Mesothelial cell of epicardium (in vitro differentiated cells): ENCODE measurements at regions not wholly inside any gene's neighbourhood (a gene's known extent, or its start where the extent isn't known, plus 50 kb on each side); places are given as distances from the start of the nearest gene placed in this dataset.

Experiments
- DNase-seq, 2 experiments: peaks; one replicate each; pipeline ENCODE4 v3.0.0; 2021; ENCODE audit warnings: low spot score in 2 of 2; ENCODE audit not compliant: unreplicated experiment in 2 of 2
- H3K27ac Mint-ChIP-seq: 2 replicates; pipeline ENCODE4 v1.8.0; 2021; ENCODE audit warnings: mixed read lengths
- H3K27me3 Mint-ChIP-seq: 2 replicates; pipeline ENCODE4 v1.8.0; 2021; ENCODE audit warnings: low read depth, mixed read lengths
- H3K36me3 Mint-ChIP-seq: 2 replicates; pipeline ENCODE4 v1.8.0; 2021; ENCODE audit warnings: mixed read lengths
- H3K4me1 Mint-ChIP-seq: 2 replicates; pipeline ENCODE4 v1.8.0; 2021; ENCODE audit warnings: mixed read lengths
- H3K4me3 Mint-ChIP-seq: 2 replicates; pipeline ENCODE4 v1.8.0; 2021; ENCODE audit warnings: mild to moderate bottlenecking, moderate library complexity, mixed read lengths
- H3K9me3 Mint-ChIP-seq: 2 replicates; pipeline ENCODE4 v1.8.0; 2021; ENCODE audit warnings: mixed read lengths
- TF ChIP-seq, protein P1 (sequence below): fragments of 200-600 bp; sonication (generic); IDR thresholded peaks from one replicate; pipeline ENCODE4 v1.5.0; 2021; ENCODE audit warnings: antibody characterized with exemption; ENCODE audit not compliant: unreplicated experiment

DNA sequence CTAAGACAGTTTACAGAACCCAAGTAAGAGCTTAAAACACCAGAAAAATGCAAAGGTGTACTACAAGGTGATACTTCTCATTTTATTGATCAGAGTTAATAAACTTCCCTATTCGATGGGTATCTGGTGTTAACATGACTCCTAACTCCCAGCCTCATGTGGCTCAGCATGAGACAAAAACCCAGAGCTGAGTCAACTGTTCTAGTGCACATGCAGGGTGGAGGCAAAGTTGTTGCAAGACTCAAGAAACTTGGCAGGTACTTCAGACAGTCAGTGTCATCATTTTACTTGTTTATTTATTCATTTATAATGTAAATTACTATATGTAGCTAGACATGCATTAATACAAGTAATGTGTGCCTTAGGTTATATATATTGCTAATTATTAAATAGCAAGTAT lies 216.6 kb upstream of the DSEL start:
- H3K4me1 Mint-ChIP-seq: no peaks in the 10 kb centered on the region
- H3K36me3 Mint-ChIP-seq: no peaks in the 10 kb centered on the region
- no peak overlapping the region for H3K4me3 Mint-ChIP-seq
- H3K27me3 Mint-ChIP-seq: no peaks in the 10 kb centered on the region
- TF ChIP-seq, protein P1, sequence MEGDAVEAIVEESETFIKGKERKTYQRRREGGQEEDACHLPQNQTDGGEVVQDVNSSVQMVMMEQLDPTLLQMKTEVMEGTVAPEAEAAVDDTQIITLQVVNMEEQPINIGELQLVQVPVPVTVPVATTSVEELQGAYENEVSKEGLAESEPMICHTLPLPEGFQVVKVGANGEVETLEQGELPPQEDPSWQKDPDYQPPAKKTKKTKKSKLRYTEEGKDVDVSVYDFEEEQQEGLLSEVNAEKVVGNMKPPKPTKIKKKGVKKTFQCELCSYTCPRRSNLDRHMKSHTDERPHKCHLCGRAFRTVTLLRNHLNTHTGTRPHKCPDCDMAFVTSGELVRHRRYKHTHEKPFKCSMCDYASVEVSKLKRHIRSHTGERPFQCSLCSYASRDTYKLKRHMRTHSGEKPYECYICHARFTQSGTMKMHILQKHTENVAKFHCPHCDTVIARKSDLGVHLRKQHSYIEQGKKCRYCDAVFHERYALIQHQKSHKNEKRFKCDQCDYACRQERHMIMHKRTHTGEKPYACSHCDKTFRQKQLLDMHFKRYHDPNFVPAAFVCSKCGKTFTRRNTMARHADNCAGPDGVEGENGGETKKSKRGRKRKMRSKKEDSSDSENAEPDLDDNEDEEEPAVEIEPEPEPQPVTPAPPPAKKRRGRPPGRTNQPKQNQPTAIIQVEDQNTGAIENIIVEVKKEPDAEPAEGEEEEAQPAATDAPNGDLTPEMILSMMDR: no peak
- no peaks in the 10 kb centered on the region for H3K9me3 Mint-ChIP-seq
- H3K27ac Mint-ChIP-seq: no peak overlapping the region
- no peak for DNase-seq

DNA sequence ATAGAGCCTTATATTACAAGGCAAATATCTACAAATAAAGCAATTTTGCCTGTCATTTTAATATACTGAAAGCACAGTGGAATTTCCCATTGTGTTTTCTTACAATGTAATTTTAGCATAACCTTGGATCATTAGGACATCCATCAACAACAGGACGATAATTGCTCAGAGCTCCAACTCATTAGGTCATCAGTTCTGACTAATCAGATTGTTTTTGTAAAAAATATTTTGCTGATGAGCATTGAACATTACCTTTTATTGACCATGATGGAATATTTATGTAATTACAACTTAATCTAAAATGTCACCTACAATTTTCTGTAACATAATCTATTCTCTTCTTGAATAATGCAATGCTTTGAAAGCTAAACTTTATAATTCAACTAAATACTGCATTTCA lies 215.3 kb upstream of the DSEL start:
- Mint-ChIP-seq H3K36me3 (no peaks in the 10 kb centered on the region), H3K4me3 (no peak overlapping the region), H3K27me3 (no peaks in the 10 kb centered on the region), H3K4me1 (no peaks in the 10 kb centered on the region), H3K27ac (no peak overlapping the region), H3K9me3 (no peaks in the 10 kb centered on the region)
- no peak for DNase-seq
- TF ChIP-seq, protein P1: no peak

DNA sequence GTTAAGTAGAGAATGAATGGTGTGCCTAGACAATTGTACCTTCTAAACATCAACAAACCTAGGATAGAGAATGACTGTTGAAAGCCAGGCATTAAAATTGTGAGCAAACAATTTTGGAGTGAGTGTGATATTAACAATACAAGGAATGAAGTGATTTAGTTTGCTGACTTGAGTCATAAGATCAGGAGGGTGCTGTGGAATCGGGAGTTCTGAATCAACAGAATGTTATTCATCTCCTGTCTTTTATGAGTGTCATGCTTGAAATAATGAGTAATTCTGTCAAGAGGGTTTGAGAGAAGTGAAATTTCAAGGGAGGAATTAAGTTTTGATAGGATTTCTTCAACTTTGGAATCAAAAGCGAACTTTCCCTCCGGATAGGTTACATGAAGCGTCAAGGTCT lies 214.4 kb upstream of the DSEL start:
- Mint-ChIP-seq H3K27ac (no peak overlapping the region), H3K4me1 (no peaks in the 10 kb centered on the region), H3K36me3 (no peaks in the 10 kb centered on the region)

DNA sequence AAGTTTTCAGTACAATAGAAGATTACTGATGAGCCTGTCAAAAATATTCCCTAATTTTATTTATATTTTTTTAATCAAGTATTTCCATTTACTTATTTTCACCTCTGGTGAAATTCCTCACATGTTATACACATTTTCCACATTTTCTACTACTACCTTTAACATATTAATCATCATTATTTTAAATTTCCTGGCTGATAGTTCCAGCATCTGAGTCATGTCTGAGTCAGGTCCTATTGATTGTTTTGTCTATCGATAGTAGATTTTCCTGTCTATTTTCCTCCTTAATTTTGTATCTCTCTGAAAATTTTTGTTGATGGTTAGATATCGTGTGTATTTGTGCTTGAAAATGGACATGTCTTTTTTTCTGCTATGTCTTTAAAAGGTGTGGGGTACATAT lies 211.8 kb upstream of the DSEL start:
- Mint-ChIP-seq H3K9me3 (peaks cover 5% of the 10 kb centered on the region), H3K27me3 (no peaks in the 10 kb centered on the region), H3K27ac (no peak overlapping the region), H3K36me3 (no peaks in the 10 kb centered on the region), H3K4me3 (no peak overlapping the region), H3K4me1 (no peaks in the 10 kb centered on the region)
- TF ChIP-seq, protein P1: no peak
- no peak for DNase-seq

More for the DNA sequence above, 214.4 kb upstream of the DSEL start:
- H3K9me3 Mint-ChIP-seq: no peaks in the 10 kb centered on the region
- TF ChIP-seq, protein P1: no peak
- H3K27me3 Mint-ChIP-seq: no peaks in the 10 kb centered on the region
- DNase-seq: no peak
- no peak overlapping the region for H3K4me3 Mint-ChIP-seq

DNA sequence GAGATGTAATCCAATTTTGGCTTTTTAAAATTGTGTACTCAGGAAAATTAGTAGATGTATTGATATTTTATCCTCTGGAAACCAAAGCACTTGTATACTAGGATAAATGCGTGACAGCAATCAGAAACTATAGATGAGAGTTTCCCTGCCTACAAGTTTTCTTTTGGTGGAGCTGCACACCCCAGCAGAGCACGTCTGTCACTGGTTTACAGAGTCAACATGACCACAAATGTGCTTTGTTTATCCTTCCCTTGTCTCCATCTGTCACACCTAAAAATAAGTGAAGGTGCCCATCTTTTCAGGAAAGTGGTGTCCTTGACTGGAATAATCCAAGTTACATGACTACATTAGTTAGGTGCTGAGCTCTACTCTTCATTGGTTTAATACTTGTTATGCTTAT lies 210.4 kb upstream of the DSEL start:
- DNase-seq: no peak
- TF ChIP-seq, protein P1: no peak
- H3K27me3 Mint-ChIP-seq: no peaks in the 10 kb centered on the region
- no peak overlapping the region for H3K27ac Mint-ChIP-seq
- no peaks in the 10 kb centered on the region for H3K4me1 Mint-ChIP-seq
- H3K36me3 Mint-ChIP-seq: no peaks in the 10 kb centered on the region
- H3K9me3 Mint-ChIP-seq: peaks cover 7% of the 10 kb centered on the region
- H3K4me3 Mint-ChIP-seq: no peak overlapping the region

DNA sequence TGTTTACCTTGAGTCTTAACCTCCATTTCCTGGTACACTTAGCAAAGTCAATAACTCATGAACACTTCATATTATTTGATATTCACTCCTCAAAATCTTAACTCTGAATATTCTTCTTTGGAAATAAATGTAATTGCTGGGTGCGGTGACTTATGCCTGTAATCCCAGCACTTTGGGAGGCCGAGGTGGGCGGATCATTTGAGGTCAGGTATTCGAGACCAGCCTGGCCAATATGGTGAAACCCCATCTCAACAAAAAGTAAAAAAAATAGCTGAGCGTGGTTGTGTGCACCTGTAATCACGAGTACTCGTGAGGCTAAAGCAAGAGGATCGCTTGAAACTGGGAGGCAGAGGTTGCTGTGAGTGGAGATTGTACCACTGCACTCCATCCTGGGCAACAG lies 201.3 kb upstream of the DSEL start:
- no peak overlapping the region for H3K27ac Mint-ChIP-seq

More for the DNA sequence above, 201.3 kb upstream of the DSEL start:
- Mint-ChIP-seq H3K4me1 (no peaks in the 10 kb centered on the region), H3K4me3 (no peak overlapping the region), H3K9me3 (peaks cover 7% of the 10 kb centered on the region), H3K27me3 (no peaks in the 10 kb centered on the region), H3K36me3 (no peaks in the 10 kb centered on the region)
- TF ChIP-seq, protein P1: no peak
- no peak for DNase-seq
